ENCODE measurements at regions not wholly inside any gene's neighbourhood (a gene's known extent, or its start where the extent isn't known, plus 50 kb on each side); places are given as distances from the start of the nearest gene placed in this dataset.

- no peak for DNase-seq (ENCODE audit: extremely low read depth, low read depth)
- no peak for TF ChIP-seq CTCF (IDR thresholded peaks at IDR 0.05; ENCODE audit: low read depth, low read length)
Measured at GRCh38 chr18:53644799-53645471, 579.5 kb downstream of the MBD2 start.

- TF ChIP-seq CTCF (IDR thresholded peaks at IDR 0.05; ENCODE audit: low read depth, low read length) = no peak
- no peak for DNase-seq (ENCODE audit: extremely low read depth, low read depth)
Measured at GRCh38 chr18:53639687-53640086, 584.8 kb downstream of the MBD2 start.

GRCh38 chr18:53629337-53629736, 595.1 kb downstream of the MBD2 start:
- no peak for TF ChIP-seq CTCF (IDR thresholded peaks at IDR 0.05; ENCODE audit: low read depth, low read length)
- DNase-seq (ENCODE audit: extremely low read depth, low read depth) = no peak

GRCh38 chr18:53625997-53626599, 598.4 kb downstream of the MBD2 start:
- TF ChIP-seq CTCF (IDR thresholded peaks at IDR 0.05; ENCODE audit: low read depth, low read length) = no peak
- no peak for DNase-seq (ENCODE audit: extremely low read depth, low read depth)

- TF ChIP-seq CTCF (IDR thresholded peaks at IDR 0.05; ENCODE audit: low read depth, low read length) = no peak
- no peak for DNase-seq (ENCODE audit: extremely low read depth, low read depth)
Measured at GRCh38 chr18:53610957-53611356, 613.5 kb downstream of the MBD2 start.

GRCh38 chr18:53606792-53607191, 617.7 kb downstream of the MBD2 start:
- no peak for TF ChIP-seq CTCF (IDR thresholded peaks at IDR 0.05; ENCODE audit: low read depth, low read length)

GRCh38 chr18:53605198-53605597, 619.3 kb downstream of the MBD2 start:
- no peak for TF ChIP-seq CTCF (IDR thresholded peaks at IDR 0.05; ENCODE audit: low read depth, low read length)
- DNase-seq (ENCODE audit: extremely low read depth, low read depth) = no peak

More at GRCh38 chr18:53606792-53607191, 617.7 kb downstream of the MBD2 start:
- no peak for DNase-seq (ENCODE audit: extremely low read depth, low read depth)

Measured in AG09319 (cell line).